OCI-LY1 (cell line): ENCODE measurements at regions not wholly inside any gene's neighbourhood (a gene's known extent, or its start where the extent isn't known, plus 50 kb on each side); places are given as distances from the start of the nearest gene placed in this dataset.

Experiments
- EZH2 ChIP-seq: fragments of 200-600 bp; sonication (generic), shearing (Covaris generic); IDR thresholded peaks from 2 replicates; pipeline ENCODE4 v1.8.0; 2017; ENCODE audit warnings: borderline replicate concordance, mixed run types, mild to moderate bottlenecking, antibody characterized with exemption, low read length, moderate library complexity, mixed read lengths
- TF ChIP-seq, protein P1 (sequence below): fragments of 200-600 bp; sonication (generic), shearing (Covaris generic); IDR thresholded peaks from 2 replicates; pipeline ENCODE4 v1.5.1; 2017; ENCODE audit warnings: mild to moderate bottlenecking, antibody characterized with exemption, low read length, moderate library complexity, mixed read lengths

DNA sequence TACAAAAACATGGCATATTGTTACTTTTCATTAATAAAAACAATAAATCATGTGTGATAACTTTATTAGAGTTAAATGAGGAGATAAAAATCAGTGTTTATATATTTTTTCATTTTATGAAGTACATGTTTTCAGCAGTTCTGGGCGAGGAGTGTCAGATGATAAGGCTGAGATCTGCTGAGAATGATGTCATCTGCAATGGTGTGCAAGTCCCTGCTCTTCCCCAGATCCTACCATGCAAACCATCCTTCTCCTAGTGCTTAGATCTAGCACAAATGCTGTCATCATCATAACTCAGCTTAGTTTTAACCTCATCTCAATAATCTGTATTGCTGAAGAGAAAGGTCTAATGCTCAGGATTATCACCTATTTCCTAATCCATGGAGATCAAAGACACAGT, 214.4 kb upstream of the DAB1 start:
- TF ChIP-seq, protein P1, sequence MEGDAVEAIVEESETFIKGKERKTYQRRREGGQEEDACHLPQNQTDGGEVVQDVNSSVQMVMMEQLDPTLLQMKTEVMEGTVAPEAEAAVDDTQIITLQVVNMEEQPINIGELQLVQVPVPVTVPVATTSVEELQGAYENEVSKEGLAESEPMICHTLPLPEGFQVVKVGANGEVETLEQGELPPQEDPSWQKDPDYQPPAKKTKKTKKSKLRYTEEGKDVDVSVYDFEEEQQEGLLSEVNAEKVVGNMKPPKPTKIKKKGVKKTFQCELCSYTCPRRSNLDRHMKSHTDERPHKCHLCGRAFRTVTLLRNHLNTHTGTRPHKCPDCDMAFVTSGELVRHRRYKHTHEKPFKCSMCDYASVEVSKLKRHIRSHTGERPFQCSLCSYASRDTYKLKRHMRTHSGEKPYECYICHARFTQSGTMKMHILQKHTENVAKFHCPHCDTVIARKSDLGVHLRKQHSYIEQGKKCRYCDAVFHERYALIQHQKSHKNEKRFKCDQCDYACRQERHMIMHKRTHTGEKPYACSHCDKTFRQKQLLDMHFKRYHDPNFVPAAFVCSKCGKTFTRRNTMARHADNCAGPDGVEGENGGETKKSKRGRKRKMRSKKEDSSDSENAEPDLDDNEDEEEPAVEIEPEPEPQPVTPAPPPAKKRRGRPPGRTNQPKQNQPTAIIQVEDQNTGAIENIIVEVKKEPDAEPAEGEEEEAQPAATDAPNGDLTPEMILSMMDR = no peak
- no peak for TF ChIP-seq EZH2
